Gastroesophageal sphincter (tissue), 3 donors: ENCODE measurements at regions not wholly inside any gene's neighbourhood (a gene's known extent, or its start where the extent isn't known, plus 50 kb on each side); places are given as distances from the start of the nearest gene placed in this dataset.

ENCODE experiments used
- POLR2A ChIP-seq, 2 donors: fragments of 450-650 bp; IDR thresholded peaks; one replicate each; pipeline ENCODE4 v1.6.1; 2017; ENCODE audit warnings: antibody characterized with exemption in 2 of 2, mild to moderate bottlenecking in 2 of 2, moderate library complexity in 1 of 2
- TF ChIP-seq, protein P1 (sequence below), 4 experiments: fragments of 200-600 bp in 2 of 4; fragments of 450-650 bp in 2 of 4; sonication (generic) in 1 of 4; IDR thresholded peaks; one replicate each; pipeline ENCODE4 v1.5.1; 2017 to 2019; ENCODE audit warnings: antibody characterized with exemption in 4 of 4, mild to moderate bottlenecking in 2 of 4, moderate library complexity in 2 of 4

DNA sequence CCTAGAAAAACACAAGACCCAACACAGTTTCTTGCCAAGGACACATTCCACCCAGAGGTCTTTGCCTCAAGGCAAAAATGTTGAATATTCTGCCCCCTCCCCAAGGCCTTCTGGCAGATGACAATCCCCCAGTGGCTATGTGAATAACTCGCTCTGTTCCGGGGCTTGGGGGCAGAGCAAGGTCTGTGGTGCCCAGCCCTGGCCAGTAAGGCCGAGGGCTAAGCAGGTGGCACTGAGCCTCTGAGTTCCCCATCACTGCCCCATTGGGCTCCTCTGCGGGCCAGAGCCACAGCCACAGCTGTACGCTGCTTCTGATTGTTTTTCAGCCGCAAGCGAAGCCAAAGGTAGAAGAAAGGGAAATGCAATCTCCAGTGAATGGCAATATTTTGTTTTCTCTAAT, 567.9 kb downstream of the CCDC171 start:
- TF ChIP-seq, protein P1, sequence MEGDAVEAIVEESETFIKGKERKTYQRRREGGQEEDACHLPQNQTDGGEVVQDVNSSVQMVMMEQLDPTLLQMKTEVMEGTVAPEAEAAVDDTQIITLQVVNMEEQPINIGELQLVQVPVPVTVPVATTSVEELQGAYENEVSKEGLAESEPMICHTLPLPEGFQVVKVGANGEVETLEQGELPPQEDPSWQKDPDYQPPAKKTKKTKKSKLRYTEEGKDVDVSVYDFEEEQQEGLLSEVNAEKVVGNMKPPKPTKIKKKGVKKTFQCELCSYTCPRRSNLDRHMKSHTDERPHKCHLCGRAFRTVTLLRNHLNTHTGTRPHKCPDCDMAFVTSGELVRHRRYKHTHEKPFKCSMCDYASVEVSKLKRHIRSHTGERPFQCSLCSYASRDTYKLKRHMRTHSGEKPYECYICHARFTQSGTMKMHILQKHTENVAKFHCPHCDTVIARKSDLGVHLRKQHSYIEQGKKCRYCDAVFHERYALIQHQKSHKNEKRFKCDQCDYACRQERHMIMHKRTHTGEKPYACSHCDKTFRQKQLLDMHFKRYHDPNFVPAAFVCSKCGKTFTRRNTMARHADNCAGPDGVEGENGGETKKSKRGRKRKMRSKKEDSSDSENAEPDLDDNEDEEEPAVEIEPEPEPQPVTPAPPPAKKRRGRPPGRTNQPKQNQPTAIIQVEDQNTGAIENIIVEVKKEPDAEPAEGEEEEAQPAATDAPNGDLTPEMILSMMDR (IDR thresholded peaks at IDR 0.05): no peak
- no peak for TF ChIP-seq POLR2A (IDR thresholded peaks at IDR 0.05)
